NCI-H69 (cell line): ENCODE measurements at regions not wholly inside any gene's neighbourhood (a gene's known extent, or its start where the extent isn't known, plus 50 kb on each side); places are given as distances from the start of the nearest gene placed in this dataset.

Source experiments
- DNase-seq: peaks from one replicate; lab custom pipeline; 2025; lab: John Stamatoyannopoulos, UW

DNA sequence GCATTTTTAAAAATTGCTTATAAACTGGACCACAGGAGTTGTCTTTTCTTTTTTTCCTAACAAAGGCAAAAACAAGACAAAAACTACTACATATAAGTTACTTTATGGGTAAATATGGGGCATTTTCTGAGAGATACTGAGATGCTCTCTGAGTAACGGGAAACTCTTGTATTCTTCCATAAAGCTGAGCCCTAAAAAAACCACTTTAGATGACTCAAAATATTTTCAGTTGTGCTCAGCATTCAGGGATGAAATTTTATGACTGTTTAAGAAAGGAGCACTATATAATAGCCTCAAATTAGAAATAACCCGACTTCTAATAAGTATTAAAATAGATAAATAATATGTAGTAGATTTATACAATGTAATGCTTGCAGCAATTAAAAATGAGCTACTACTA, 644.5 kb downstream of the KCTD16 start:
- no peak for DNase-seq

DNA sequence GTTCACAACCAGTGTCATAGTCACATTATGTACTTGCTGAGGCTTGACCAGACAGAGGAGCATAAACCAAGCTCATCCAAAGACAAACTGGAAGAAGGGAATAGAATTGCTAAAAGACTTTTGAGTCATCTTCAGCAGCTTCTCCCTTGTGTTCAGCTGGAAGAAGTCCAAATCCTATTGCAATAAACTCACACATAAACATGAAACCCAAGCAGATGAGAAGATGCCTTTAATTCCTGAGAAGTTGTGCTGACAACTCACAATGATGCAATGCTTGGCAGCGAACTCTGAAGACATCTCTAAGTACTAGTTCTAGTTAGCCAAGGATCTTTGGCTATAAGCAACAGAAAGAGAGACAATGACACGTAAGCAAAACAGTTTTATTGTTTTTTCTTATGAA, 642.1 kb downstream of the KCTD16 start:
- DNase-seq, result no peak

DNA sequence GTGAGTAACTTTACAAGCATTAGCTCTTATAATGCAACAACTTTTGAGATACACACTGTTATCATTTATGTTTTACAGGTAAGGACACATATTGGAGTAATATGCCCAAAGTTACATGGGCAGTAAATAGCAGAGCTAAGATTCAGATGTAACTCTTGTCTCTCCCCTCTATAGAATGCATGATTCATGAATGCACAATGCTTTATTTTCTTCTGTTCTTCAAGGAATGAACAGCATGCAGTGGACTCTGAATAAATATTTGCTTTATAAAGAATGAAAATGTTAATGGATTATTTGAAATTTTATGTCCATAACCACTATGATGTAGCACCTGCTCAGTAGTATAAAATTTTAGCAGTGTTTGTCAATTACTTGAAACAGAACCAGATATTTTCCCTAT, 629.5 kb downstream of the KCTD16 start:
- peak; percentile 12 for DNase-seq

DNA sequence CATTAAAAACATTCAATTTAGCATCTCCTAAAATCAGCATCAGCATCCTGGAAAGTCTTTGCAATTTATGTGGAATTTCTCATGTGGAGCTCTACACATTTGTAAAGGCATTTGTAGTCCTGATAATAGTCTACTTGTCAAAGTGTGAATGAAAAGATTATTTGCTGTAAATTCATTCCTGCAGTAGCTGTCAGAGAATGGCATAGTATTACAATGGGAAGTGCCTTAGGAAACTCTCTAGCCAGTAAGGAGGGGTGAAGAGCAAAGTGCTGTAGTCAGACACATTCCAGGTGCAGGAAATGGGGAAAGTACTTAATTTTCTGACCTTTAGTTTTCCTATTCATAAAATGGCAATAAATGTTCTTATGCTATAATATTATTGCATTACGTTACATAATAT, 627.9 kb downstream of the KCTD16 start:
- DNase-seq, result no peak

DNA sequence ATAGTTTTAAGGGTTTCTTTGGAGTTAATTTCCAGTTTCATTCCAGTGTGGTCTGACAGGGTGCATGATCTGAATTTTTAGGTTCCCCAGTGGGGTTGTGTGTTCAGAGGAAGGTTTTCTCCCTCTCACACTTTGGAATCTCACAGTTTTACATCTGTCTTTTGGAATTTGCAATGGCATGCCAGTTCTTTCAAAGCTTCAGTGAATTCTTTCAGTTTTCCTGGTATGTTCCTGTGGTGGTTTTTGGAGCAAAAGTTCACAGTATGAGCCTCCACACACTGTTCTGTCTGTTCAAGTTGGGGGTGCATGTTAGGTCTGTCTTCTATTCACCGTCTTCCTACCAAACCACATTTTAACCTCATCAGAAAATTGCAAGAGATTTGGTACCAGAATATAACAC, 624.2 kb downstream of the KCTD16 start:
- DNase-seq, result no peak

DNA sequence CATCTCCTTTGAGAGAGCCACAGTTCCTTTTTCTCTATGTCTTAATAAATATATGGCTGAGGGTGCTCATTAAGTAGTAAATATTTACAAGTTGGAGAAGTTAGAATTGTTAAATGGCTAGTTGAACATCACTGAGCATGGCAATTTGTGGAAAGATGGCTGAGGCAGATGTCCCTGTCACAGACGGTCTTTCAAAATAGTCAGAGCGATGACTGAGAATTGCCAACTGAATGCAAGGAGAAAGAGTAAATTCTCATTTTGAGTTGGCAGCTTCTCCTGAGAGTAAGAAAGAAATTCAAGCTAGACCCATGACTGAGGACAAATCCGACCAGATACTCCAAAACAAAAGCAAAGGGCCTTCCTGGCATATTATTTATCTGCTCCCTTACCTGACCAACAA, 617.9 kb downstream of the KCTD16 start:
- DNase-seq, result no peak

DNA sequence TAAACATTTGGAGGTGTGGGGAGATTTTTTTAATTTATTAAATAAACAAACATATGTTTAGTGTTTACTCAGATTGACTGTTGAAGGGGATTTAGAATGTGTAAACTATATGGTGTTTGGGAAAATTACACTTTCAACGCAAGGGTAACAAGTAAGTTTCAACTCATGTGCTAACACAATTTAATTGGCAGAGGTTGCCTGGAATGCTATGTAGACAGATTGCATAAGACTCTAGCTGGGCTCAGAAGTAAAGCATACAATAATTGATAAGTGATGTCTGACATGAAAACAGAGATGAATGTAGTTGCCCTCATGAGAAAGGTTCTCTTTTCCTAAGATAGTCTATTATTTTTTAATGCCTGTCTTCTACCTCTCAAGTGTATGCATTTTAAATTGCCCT, 617.4 kb downstream of the KCTD16 start:
- DNase-seq, result peak; percentile 12

DNA sequence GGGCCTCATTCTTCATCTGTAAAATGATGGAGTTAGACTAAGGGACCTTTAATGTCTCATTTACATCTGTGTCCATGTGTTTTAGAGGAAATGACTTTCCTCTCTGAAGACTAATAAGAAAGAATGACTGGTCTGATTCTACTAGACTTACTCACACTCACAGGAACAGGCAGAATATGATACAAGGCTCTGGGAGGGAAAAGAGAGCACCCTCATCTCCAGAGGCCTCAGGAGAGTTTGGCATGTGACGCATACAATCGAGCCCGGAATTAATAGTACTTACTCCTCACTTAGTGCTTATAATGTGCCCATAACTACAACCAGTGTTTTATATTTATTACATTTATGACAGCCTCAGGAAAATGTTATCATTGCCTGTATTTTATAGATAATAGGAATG, 608.7 kb downstream of the KCTD16 start:
- no peak for DNase-seq

DNA sequence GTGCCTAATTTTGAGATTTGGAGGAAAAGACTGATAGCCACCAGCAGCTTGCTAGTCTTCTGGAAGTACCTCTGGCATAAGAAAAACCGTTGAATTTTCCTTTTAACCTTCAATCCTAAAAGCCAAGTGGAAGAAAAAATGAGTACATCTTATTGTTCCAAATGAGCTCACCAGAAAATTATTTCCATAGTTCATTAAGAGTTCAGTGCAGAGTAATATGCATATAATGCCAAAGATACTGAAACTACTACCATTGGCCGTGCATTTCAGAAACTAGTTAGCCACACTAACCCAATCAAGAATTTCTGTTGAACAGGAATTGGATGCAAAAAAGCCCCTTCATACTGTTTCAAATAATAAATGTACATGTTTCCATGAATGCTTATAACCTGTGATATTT, 607.9 kb downstream of the KCTD16 start:
- no peak for DNase-seq

DNA sequence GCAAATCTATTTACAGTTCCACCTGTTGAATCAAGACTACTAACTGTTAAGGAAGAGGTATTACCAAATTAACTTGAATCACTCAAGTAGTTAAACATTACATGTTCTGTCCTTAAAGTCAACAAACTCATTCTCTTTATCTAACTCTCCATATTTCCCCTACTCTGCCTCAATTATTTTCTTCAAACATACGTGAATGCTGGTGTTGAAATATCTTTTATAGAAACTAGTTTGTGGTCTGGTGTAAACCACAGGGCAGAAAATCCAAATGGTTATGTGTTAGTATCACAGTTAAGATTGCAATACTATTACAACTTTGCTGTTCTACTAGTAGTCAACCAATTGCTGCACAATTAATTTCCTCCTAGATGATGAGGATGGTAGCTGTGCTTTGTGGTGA, 603.5 kb downstream of the KCTD16 start:
- no peak for DNase-seq

DNA sequence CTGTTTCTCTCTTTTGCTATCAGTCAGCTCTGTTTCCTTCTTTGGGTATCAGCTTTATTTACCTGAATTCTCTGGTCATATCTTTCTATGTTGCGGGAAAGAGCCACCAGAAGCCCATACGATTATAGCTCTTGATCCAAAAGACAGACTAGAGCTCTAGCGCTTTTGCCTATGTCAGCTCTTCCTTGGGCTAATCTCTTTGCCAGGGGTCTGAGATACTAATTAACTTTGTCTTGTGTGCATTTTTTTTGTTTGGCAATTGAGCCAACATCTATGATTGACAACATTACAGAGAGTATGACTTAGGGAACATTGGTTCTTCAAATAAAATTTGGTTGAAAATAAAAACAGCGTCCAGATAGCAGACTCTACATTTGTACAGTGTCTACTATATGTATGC, 603.0 kb downstream of the KCTD16 start:
- DNase-seq, result no peak

DNA sequence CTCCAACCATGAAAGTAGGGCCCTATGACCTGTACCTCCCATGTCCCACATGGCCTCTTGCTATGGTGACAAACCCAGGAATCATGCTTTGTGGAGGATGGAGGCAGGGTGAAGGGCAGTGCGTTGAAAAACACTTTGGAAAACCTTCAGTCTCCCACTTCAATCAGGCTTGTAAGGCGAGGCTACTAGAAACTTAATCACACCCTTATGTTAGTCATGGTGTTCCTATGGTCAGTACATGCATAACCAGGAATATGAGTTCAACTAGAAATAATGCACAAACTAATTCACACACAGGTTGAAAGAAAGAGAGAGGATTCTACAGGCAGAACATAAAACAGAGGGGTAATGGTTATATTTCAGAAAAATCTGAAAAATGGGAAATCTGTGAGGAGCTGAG, 601.1 kb downstream of the KCTD16 start:
- no peak for DNase-seq

DNA sequence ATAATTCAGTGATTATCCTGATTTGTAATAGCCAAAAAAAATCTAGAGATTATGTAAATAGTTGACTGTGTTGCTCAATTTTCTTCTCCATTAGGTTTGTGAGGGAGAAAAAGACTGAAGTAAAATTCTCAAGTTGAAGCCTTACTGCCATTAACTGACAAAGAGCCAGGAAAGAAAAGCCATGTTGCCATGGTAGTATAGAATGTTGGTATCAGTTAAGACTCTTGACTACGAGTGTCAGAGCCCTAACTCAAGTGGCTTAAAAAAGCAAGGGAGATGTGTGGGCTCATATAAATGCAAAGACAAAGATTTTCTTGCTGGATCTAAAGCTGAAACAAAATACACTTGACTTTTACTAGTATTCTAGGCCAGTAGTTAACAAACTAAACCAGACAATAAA, 571.7 kb downstream of the KCTD16 start:
- peak; percentile 5 for DNase-seq

DNA sequence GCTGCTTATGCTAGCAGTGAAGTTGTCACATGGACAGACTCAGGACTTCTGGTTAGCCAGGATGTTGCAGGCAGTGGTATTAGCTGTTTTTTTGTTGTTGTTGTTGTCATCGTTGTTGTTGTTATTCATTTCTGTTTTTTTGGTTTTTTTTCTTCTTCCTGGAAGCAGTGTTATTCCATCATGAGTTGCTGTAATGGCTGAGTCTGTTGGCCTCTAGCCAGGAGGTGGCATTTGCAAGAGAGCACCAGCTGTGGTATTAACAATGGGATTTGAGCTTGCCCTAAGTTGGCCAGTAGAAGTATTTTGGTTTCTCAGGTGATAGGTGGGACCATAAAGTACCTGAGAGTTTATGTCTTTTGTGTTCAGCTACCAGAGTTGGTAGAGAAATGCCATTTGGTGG, 561.1 kb downstream of the KCTD16 start:
- DNase-seq, result peak; percentile 80

DNA sequence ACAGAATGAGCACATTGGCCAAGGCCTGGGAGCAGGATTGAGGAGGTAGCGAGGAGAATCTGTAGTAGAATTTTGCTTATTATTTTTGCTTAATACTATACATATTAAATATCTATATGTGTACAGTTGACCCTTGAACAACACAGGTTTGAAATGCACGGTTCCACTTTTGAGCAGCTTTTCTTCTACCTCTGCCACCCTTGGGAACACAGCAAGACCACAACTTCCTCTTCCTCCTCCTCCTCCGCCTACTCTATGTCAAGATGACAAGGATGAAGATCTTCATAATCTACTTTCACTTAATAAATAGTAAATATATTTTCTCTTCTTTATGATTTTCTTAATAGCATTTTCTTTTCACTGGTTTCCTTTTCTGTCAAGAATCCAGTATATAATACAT, 541.4 kb downstream of the KCTD16 start:
- DNase-seq, result no peak

DNA sequence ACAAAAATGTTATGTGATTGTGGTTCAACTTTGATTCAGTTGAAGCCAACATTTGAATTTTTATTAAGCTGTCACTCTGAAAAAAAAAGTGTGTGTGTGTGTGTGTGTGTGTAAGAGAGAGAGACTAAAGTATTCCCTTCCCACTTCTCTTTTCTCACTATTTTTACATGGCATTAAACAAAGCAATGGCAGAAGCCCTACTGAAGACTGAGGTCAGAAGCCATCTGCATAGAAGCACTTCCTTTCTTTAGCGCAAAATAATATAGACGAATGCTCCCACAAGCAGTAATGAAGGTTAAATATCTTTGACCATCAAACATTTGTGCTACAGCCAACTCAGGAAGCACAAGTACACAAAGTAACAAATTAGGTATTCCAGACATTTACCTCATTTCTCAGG, 540.5 kb downstream of the KCTD16 start:
- DNase-seq, result no peak

DNA sequence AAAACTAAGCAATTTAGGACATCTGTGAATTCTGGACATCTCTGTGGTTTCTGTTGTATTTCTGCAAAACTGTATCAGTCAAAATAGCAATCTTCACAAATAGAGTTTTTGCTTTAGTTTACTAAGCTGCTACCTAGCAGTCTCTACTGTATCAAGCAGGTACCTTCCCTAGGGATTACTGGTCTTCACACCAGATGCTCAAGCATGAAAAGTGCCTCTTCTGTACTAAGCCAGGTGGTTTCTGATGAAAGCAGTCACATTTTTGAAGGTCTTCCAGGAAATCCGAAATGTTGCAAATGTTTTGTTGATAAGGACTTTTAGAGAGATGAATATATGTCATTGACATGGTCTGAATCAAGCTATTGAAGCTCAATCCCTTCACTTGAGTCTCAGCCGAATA, 540.0 kb downstream of the KCTD16 start:
- peak; percentile 72 for DNase-seq

DNA sequence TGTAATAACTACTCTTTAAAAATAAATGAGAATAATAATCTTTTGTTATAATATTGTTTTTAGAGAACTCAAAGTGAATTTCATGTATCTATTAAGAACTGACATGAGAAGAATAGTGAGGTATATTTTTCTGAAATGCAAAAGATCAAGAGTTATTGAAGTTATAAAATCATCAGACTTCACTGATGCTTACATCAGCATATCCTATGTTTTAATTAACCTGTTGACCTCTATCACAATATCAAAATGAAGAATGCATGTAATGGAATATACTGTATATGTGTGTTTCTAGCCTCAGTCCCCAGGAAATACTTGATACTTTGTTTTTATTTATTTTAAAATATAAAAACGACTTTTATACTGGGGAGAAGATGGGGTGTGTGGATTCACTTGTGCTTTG, 533.1 kb downstream of the KCTD16 start:
- no peak for DNase-seq

DNA sequence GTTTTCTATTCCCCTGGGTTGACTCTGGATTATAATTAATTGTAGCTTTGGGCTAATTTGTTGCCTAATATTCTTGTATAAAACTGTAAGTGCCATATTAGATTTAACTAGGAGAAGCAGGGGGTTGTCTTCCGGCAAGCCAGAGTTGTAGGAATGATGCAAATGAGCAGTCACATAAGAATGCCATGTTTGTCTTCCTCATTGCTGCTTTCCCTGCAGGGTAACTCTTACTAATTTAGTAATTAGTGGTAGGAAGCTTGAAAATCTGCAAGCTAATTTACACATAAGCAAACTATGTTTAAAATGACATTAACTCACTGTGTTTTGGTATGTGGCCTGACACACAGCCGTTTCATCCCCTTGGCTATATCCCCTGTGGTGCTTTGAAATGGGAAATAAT, 527.8 kb downstream of the KCTD16 start:
- DNase-seq, result peak; percentile 79

DNA sequence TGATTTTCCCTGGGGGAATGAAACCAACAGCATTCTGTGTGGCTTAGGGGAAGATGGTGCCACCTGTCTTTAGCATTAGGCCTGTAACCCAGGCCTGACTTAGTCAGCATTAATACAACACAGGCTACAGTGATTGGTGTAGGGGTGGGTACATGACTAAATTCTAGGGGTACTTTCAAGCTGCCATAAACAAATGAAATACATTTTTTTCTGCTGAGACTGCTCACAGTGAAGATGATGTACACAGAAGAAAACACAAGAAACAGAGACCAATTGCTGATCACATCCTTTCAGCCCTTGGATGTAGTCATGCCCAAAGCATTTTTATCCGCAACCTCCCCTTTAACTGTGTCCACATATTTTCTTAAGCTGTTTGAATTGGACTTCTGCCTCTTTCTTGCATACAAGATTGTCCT, 527.2 kb downstream of the KCTD16 start:
- DNase-seq, result peak; percentile 66

DNA sequence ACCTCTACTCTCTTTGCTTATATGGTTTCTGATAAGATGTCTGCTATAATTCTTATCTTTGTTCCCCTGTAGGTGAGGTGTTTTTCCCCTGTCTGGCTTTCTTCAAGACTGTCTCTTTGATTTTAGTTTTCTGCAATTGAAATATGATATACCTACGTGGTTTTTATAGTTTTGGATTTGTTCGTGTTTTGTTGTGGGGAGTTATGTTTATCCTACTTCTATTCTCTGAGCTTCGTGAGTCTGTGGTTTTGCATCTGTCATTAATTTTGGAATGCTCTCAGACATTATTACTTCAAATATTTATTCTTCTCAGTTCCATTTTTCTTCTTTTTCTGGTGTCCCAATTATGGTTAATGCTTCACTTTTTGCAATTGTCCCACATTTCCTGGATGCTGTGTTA, 521.3 kb downstream of the KCTD16 start:
- DNase-seq, result no peak

DNA sequence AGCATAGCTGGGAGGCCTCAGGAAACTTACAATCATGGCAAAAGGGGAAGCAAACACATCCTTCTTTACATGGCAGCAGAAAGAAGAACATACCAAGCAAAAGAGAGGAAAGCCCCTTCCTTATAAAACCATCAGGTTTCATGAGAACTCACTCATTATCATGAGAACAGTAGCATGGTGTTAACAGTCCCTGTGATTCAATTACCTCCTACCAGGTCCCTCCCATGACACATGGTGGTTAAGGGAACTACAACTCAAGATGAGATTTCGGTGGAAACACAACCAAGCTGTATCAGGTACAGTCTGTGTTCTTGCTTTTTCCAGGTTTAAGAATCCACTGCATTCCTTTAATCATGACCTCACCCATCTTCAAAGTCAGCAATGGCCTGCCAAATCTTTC, 514.2 kb downstream of the KCTD16 start:
- no peak for DNase-seq

DNA sequence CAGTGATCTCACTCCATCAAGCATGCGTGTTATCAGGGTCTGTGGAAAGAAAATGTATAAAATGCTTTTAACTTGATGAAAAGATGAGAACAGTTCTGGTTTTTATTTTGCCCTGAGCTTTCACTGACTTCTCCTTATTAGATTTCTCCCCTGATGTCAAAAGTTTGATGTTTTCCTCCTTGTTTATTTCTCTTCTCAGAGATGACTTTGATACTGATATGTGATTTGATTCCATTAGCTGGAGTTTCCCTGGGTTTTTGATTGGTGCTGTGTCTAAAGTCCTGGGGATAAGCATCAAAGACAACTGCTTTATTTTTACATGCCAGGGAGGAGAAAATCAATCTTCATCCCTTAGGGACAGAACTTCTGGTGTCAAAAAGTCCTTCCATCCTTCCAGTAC, 510.0 kb downstream of the KCTD16 start:
- no peak for DNase-seq

DNA sequence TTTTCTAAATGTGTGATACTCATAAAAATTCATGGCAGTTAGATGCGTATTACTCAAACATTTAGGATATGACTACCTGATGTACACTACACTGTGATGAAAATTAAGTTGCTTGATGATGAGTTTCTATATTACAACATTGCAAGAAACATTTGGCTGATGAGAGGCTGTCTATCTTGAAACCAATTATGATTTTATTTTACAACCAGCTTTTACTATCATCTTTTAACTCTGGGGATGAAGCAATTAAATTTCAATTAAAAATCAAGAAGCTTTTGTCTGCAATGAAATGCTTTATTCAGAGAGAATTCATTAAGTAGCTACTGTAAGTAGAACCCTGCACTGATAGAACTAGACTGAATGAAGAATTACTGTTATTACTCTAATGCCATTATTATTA, 500.4 kb downstream of the KCTD16 start:
- no peak for DNase-seq

DNA sequence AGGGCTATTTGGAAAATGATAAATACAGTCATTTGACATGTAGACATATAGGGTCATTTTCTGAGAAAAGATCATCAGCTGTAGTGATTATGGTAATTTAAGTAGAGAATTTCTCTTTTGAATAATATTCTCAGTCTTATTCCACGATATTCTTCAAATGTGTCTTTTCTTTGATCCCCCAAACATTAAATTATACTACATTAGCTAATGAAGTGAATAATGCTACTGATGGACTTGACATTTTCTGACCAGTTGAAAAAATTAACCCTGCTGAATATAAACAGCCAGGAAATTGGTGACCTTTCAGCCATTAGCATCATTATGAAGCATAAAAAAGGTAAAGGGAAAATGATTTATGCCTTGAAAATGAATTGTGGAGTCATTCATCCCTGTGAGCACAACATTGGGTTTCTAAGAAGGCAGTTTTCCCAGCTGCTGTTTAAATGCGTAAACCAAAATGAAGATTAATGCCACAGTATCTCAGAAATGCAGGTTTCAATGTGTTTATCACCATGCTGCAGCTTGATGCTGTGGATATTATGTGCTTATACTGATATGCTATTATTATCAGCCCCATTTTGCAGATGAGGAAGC, 489.1 kb downstream of the KCTD16 start:
- peak; percentile 83 for DNase-seq
